NCI-H187 treated with DMSO at 0.1 percent for 48 hours (cell line): ENCODE measurements at regions not wholly inside any gene's neighbourhood (a gene's known extent, or its start where the extent isn't known, plus 50 kb on each side); places are given as distances from the start of the nearest gene placed in this dataset.

Experiments
- DNase-seq: peaks from one replicate; lab custom pipeline; 2025; lab: John Stamatoyannopoulos, UW

GRCh38 chr16:73347500-73348375 is 299.8 kb upstream of the ZFHX3 start:
- no peak for DNase-seq

- DNase-seq: no peak
Measured at GRCh38 chr16:73339821-73340220, 291.9 kb upstream of the ZFHX3 start.

GRCh38 chr16:73337373-73338296 is 289.7 kb upstream of the ZFHX3 start:
- no peak for DNase-seq

- no peak for DNase-seq
Measured at GRCh38 chr16:73329358-73330286, 281.7 kb upstream of the ZFHX3 start.

- DNase-seq: no peak
Measured at GRCh38 chr16:73326770-73327470, 279.0 kb upstream of the ZFHX3 start.

- DNase-seq: no peak
Measured at GRCh38 chr16:73326221-73326620, 278.3 kb upstream of the ZFHX3 start.

- DNase-seq: no peak
Measured at GRCh38 chr16:73323880-73324279, 276.0 kb upstream of the ZFHX3 start.

GRCh38 chr16:73322856-73323255 is 274.9 kb upstream of the ZFHX3 start:
- no peak for DNase-seq

GRCh38 chr16:73321853-73322252 is 273.9 kb upstream of the ZFHX3 start:
- no peak for DNase-seq

GRCh38 chr16:73319737-73320136 is 271.8 kb upstream of the ZFHX3 start:
- no peak for DNase-seq

- DNase-seq: no peak
Measured at GRCh38 chr16:73319261-73319660, 271.3 kb upstream of the ZFHX3 start.

GRCh38 chr16:73317321-73317857 is 269.5 kb upstream of the ZFHX3 start:
- DNase-seq: no peak

GRCh38 chr16:73315645-73316044 is 267.7 kb upstream of the ZFHX3 start:
- no peak for DNase-seq

- no peak for DNase-seq
Measured at GRCh38 chr16:73313950-73314349, 266.0 kb upstream of the ZFHX3 start.

GRCh38 chr16:73311857-73312723 is 264.2 kb upstream of the ZFHX3 start:
- DNase-seq: no peak

GRCh38 chr16:73308771-73309170 is 260.8 kb upstream of the ZFHX3 start:
- no peak for DNase-seq

- no peak for DNase-seq
Measured at GRCh38 chr16:73306901-73307413, 259.0 kb upstream of the ZFHX3 start.

GRCh38 chr16:73304008-73304774 is 256.3 kb upstream of the ZFHX3 start:
- DNase-seq: no peak

GRCh38 chr16:73302942-73303341 is 255.0 kb upstream of the ZFHX3 start:
- DNase-seq: no peak
